Adrenal gland (tissue), 9 donors: ENCODE measurements at regions not wholly inside any gene's neighbourhood (a gene's known extent, or its start where the extent isn't known, plus 50 kb on each side); places are given as distances from the start of the nearest gene placed in this dataset.

ENCODE experiments used
- DNase-seq, 7 donors: peaks; one replicate each; pipeline ENCODE4 v3.0.0-alpha.2; 2019 to 2020
- H3K27ac ChIP-seq, 5 donors: fragments of 200-600 bp; sonication (generic) in 4 of 5; 1 replicate in 3 of 5; 2 replicates in 2 of 5; pipeline versions ENCODE4 v1.5.1 to v1.8.0; 2016 to 2020; ENCODE audit warnings: mild to moderate bottlenecking in 1 of 5
- H3K27me3 ChIP-seq: fragments of 200-600 bp; 2 replicates; pipeline ENCODE4 v1.8.0; 2021
- H3K36me3 ChIP-seq, 2 donors: fragments of 200-600 bp; replicated peaks in 1 of 2; 1 replicate in 1 of 2; 2 replicates in 1 of 2; pipeline versions ENCODE4 v1.5.1 to v1.8.0; 2018 to 2022
- H3K4me1 ChIP-seq, 2 donors: fragments of 200-600 bp; replicated peaks in 1 of 2; 1 replicate in 1 of 2; 2 replicates in 1 of 2; pipeline versions ENCODE4 v1.5.1 to v1.8.0; 2018 to 2021
- H3K4me3 ChIP-seq, 4 donors: fragments of 200-600 bp; sonication (generic) in 3 of 4; one replicate each; pipeline ENCODE4 v1.5.1; 2016 to 2018
- H3K9me3 ChIP-seq, 3 donors: fragments of 200-600 bp; sonication (generic) in 1 of 3; replicated peaks in 1 of 3; 1 replicate in 2 of 3; 2 replicates in 1 of 3; pipeline versions ENCODE4 v1.5.1 to v1.8.0; 2016 to 2021
- CTCF ChIP-seq, 6 experiments: fragments of 450-650 bp in 4 of 6; fragments of 200-600 bp in 2 of 6; sonication (generic) in 1 of 6; IDR thresholded peaks; 1 replicate in 5 of 6; 2 replicates in 1 of 6; pipeline versions ENCODE4 v1.5.1 to v1.8.0; 2016 to 2021; ENCODE audit warnings: antibody characterized with exemption in 6 of 6, mild to moderate bottlenecking in 2 of 6, moderate library complexity in 1 of 6
- POLR2A ChIP-seq, 2 donors: fragments of 450-650 bp; IDR thresholded peaks; one replicate each; pipeline ENCODE4 v1.6.1; 2017; ENCODE audit warnings: antibody characterized with exemption in 2 of 2, mild to moderate bottlenecking in 2 of 2, moderate library complexity in 1 of 2
- WGBS, 4 donors: extraction: QIAGEN DNeasy Blood & Tissue Kit in 2 of 4; methylation state at CpG; one replicate each; pipeline versions ENCODE4 v1.1.5 to v1.1.7; 2013 to 2017; 5-methylcytosine and 5-hydroxymethylcytosine counted together
- intact Hi-C, 2 donors: fragments of 100-400 bp; cut with DNase I; formaldehyde crosslinking; loops; one replicate each; pipeline versions ENCODE4 v1.14.1 to v1.15.0; 2022 to 2023
- donor health status: healthy with polysubstance abuse.
- donor health status: Bipolar disorder and iron deficiency.
- donor health status: DM: yes; HTN: yes; CAD: no.
- donor health status: DM: no; HTN: no; CAD: no.
- donor health status: DM: no; HTN: no; CAD: no.

GRCh38 chr9:115980054-115980453 lies 173.5 kb upstream of the PAPPA start:
- Histone ChIP-seq H3K9me3 (no peaks in the 10 kb centered on the region), H3K4me3 (no peak overlapping the region), H3K36me3 (no peaks in the 10 kb centered on the region), H3K4me1 (no peaks in the 10 kb centered on the region), H3K27me3 (no peaks in the 10 kb centered on the region), H3K27ac (no peak overlapping the region)
- TF ChIP-seq CTCF (IDR thresholded peaks at IDR 0.05) (no peak), POLR2A (IDR thresholded peaks at IDR 0.05) (no peak)
- WGBS, 4 donors = 65 to 81% (median 74%) methylated on average over 2 of the region's 2 CpGs
- intact Hi-C loops = no loop called here
- no peak for DNase-seq

DNA sequence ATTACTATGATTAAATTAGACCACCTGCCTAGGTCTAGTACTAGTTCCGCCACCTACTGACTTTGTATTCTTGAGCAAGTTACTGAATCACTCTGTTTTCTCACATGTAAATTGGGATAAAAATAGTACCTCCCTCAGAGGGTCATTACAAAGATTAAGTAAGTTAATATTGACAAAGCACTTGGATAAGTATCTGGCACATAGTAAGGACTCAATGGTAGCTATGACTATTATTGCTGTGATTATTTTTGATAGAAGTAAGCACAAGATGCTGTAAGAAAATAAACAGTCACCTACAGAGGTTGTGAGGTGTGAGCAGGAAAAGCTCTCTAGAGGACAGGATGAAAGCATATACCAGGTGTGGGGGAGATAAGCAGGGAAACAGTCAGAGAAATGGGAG lies 173.1 kb upstream of the PAPPA start:
- DNase-seq = no peak
- no peak overlapping the region for H3K27ac ChIP-seq
- intact Hi-C loops = no loop called here

DNA sequence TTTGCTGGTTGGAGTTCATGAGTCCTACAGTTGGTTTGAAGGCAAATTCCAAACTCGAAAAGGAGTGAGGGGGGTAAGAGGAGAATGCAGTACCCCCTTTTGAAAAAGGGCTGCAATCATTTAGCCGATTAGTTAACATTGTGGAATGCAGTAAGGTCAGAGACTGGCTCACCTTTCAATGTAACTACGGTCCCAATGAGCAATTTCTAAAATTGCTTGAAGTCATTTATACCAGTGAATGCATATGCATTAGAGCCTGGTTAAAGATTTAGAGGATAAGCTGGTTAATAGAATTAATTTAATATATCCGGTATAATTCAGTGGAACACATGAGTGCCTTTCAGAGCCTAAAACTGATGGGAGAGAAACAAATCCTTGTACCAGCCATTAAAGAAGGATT lies 172.6 kb upstream of the PAPPA start:
- Histone ChIP-seq H3K36me3 (no peaks in the 10 kb centered on the region), H3K9me3 (no peaks in the 10 kb centered on the region), H3K4me3 (no peak overlapping the region), H3K4me1 (no peaks in the 10 kb centered on the region), H3K27ac (no peak overlapping the region), H3K27me3 (no peaks in the 10 kb centered on the region)
- no peak for DNase-seq
- WGBS, 4 donors = 55 to 79% (median 69%) methylated on average over 4 of the region's 4 CpGs
- TF ChIP-seq POLR2A (IDR thresholded peaks at IDR 0.05) (no peak), CTCF (IDR thresholded peaks at IDR 0.05) (no peak)
- intact Hi-C loops = no loop called here

More for the DNA sequence above, 173.1 kb upstream of the PAPPA start:
- TF ChIP-seq POLR2A (IDR thresholded peaks at IDR 0.05) (no peak), CTCF (IDR thresholded peaks at IDR 0.05) (no peak)
- H3K27me3 ChIP-seq = no peaks in the 10 kb centered on the region
- H3K9me3 ChIP-seq = no peaks in the 10 kb centered on the region
- no peaks in the 10 kb centered on the region for H3K36me3 ChIP-seq
- 84 to 93% (median 87%) methylated on average over 1 of the region's 1 CpG for WGBS, 4 donors
- no peak overlapping the region for H3K4me3 ChIP-seq
- no peaks in the 10 kb centered on the region for H3K4me1 ChIP-seq

DNA sequence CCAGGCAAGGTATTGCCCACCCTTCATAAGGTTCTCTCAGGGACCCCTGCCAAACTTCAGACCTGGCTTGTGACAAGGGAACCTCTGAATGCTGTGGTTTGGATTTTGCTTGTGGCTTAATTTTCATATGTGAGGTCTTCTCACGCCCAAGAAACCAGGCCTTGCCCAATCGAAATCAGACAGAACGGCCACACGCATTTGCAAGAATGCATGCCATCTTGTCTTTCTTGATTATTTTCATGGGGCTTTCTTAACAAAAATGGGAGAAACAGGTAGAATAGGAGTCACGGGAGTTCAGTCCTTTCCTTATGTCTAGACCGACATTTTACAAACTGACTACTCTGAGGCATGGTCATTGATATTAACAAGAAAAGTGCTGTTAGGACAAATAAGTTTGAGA lies 170.2 kb upstream of the PAPPA start:
- Histone ChIP-seq H3K4me3 (no peak overlapping the region), H3K36me3 (no peaks in the 10 kb centered on the region), H3K4me1 (no peaks in the 10 kb centered on the region), H3K9me3 (no peaks in the 10 kb centered on the region), H3K27me3 (no peaks in the 10 kb centered on the region), H3K27ac (no peak overlapping the region)
- no peak for TF ChIP-seq CTCF (IDR thresholded peaks at IDR 0.05)
- TF ChIP-seq POLR2A (IDR thresholded peaks at IDR 0.05) = no peak
- intact Hi-C loops = no loop called here
- WGBS, 4 donors = 82 to 90% (median 88%) methylated on average over 6 of the region's 6 CpGs
- DNase-seq = no peak
